WTC11 (cell line): ENCODE measurements at regions not wholly inside any gene's neighbourhood (a gene's known extent, or its start where the extent isn't known, plus 50 kb on each side); places are given as distances from the start of the nearest gene placed in this dataset.

ENCODE experiments used
- ATAC-seq: fragments of 200-7000 bp; cut with Tn5 transposase; 2 replicates; pipeline ENCODE4 v1.10.0; 2021; ENCODE audit warnings: mild to moderate bottlenecking, moderate library complexity
- CTCF ChIA-PET: fragments of 300-600 bp; sonication (Branson Sonifier 250); formaldehyde crosslinking; loops from one replicate; lab custom pipeline; 2021; ENCODE audit warnings: antibody characterized with exemption; lab: Charles Lee
- POLR2A ChIA-PET: fragments of 350-600 bp; sonication (Branson Sonifier 250); formaldehyde crosslinking; loops from one replicate; lab custom pipeline; 2021; ENCODE audit warnings: antibody characterized with exemption; lab: Charles Lee
- DNase-seq: peaks from one replicate; pipeline ENCODE4 v3.0.0; 2021; ENCODE audit warnings: low spot score
- H3K27ac Mint-ChIP-seq: 2 replicates; pipeline ENCODE4 v1.8.0; 2021; ENCODE audit warnings: mixed read lengths
- H3K27me3 Mint-ChIP-seq: 2 replicates; pipeline ENCODE4 v1.8.0; 2021; ENCODE audit warnings: low read depth, mild to moderate bottlenecking, moderate library complexity, mixed read lengths
- H3K36me3 Mint-ChIP-seq: 2 replicates; pipeline ENCODE4 v1.8.0; 2021; ENCODE audit warnings: mixed read lengths
- H3K4me1 Mint-ChIP-seq: 2 replicates; pipeline ENCODE4 v1.8.0; 2022; ENCODE audit warnings: mixed read lengths
- H3K4me3 Mint-ChIP-seq: 2 replicates; pipeline ENCODE4 v1.8.0; 2021; ENCODE audit warnings: mild to moderate bottlenecking, moderate library complexity, mixed read lengths
- H3K9me3 Mint-ChIP-seq: 2 replicates; pipeline ENCODE4 v1.8.0; 2021; ENCODE audit warnings: mixed read lengths
- CBFB ChIP-seq: sonication (generic); formaldehyde crosslinking; IDR thresholded peaks from 2 replicates; pipeline ENCODE4 v1.8.1; 2022; ENCODE audit warnings: mild to moderate bottlenecking, low read depth, missing genetic modification reagents
- CREB1 ChIP-seq: sonication (generic); formaldehyde crosslinking; IDR thresholded peaks from 2 replicates; pipeline ENCODE4 v1.8.0; 2023; ENCODE audit warnings: mild to moderate bottlenecking, missing genetic modification reagents
- EMX1 ChIP-seq: fragments of 250-450 bp; sonication (Bioruptor Pico); IDR thresholded peaks from 2 replicates; pipeline ENCODE4 v1.8.0; 2021; ENCODE audit warnings: mild to moderate bottlenecking
- ETV6 ChIP-seq: sonication (generic); formaldehyde crosslinking; IDR thresholded peaks from 2 replicates; pipeline ENCODE4 v1.8.1; 2022; ENCODE audit warnings: mild to moderate bottlenecking, missing genetic modification reagents
- FOXK1 ChIP-seq: sonication (generic); formaldehyde crosslinking; IDR thresholded peaks from 2 replicates; pipeline ENCODE4 v1.8.0; 2022; ENCODE audit warnings: mild to moderate bottlenecking, moderate library complexity, missing genetic modification reagents
- GABPB1 ChIP-seq: sonication (generic); formaldehyde crosslinking; IDR thresholded peaks from 2 replicates; pipeline ENCODE4 v1.8.1; 2023; ENCODE audit warnings: mild to moderate bottlenecking, missing genetic modification reagents
- GRHL2 ChIP-seq: fragments of 250-450 bp; sonication (Bioruptor Pico); IDR thresholded peaks from 2 replicates; pipeline ENCODE4 v1.8.0; 2022; ENCODE audit warnings: mild to moderate bottlenecking, moderate library complexity; ENCODE audit not compliant: insufficient replicate concordance, severe bottlenecking
- GTF2I ChIP-seq: fragments of 250-450 bp; sonication (Bioruptor Pico); conservative IDR thresholded peaks from 2 replicates; pipeline ENCODE4 v1.4.0; 2021; ENCODE audit warnings: mild to moderate bottlenecking
- HMGA2 ChIP-seq: fragments of 250-450 bp; sonication (Bioruptor Pico); IDR thresholded peaks from 2 replicates; pipeline ENCODE4 v1.4.0; 2021; ENCODE audit warnings: mild to moderate bottlenecking, moderate library complexity
- HMGXB4 ChIP-seq: sonication (generic); formaldehyde crosslinking; IDR thresholded peaks from 2 replicates; pipeline ENCODE4 v1.8.1; 2023; ENCODE audit warnings: mild to moderate bottlenecking, moderate library complexity, missing genetic modification reagents
- IRF2 ChIP-seq: sonication (generic); formaldehyde crosslinking; IDR thresholded peaks from 2 replicates; pipeline ENCODE4 v1.8.0; 2022; ENCODE audit warnings: low read depth, missing genetic modification reagents, borderline replicate concordance
- MAX ChIP-seq: sonication (generic); formaldehyde crosslinking; IDR thresholded peaks from 2 replicates; pipeline ENCODE4 v1.8.0; 2022; ENCODE audit warnings: mild to moderate bottlenecking, missing genetic modification reagents
- PRDM15 ChIP-seq: sonication (generic); formaldehyde crosslinking; IDR thresholded peaks from 2 replicates; pipeline ENCODE4 v1.8.0; 2022; ENCODE audit warnings: missing genetic modification reagents
- RELA ChIP-seq: sonication (generic); formaldehyde crosslinking; IDR thresholded peaks from 2 replicates; pipeline ENCODE4 v1.8.1; 2022; ENCODE audit warnings: missing genetic modification reagents, mild to moderate bottlenecking, borderline replicate concordance
- SMAD3 ChIP-seq: sonication (generic); formaldehyde crosslinking; IDR thresholded peaks from 2 replicates; pipeline ENCODE4 v1.8.0; 2022; ENCODE audit warnings: missing genetic modification reagents, mild to moderate bottlenecking, borderline replicate concordance
- SMAD4 ChIP-seq: sonication (generic); formaldehyde crosslinking; IDR thresholded peaks from 2 replicates; pipeline ENCODE4 v1.8.0; 2022; ENCODE audit warnings: mild to moderate bottlenecking, missing genetic modification reagents
- ZMAT4 ChIP-seq: fragments of 250-450 bp; sonication (Bioruptor Pico); IDR thresholded peaks from 2 replicates; pipeline ENCODE4 v1.9.0; 2021; ENCODE audit warnings: mild to moderate bottlenecking
- ZNF317 ChIP-seq: sonication (generic); formaldehyde crosslinking; IDR thresholded peaks from 2 replicates; pipeline ENCODE4 v1.8.1; 2023; ENCODE audit warnings: low read depth, mild to moderate bottlenecking, moderate library complexity, missing genetic modification reagents, borderline replicate concordance
- ZNF512 ChIP-seq: sonication (generic); formaldehyde crosslinking; IDR thresholded peaks from 2 replicates; pipeline ENCODE4 v1.8.1; 2022; ENCODE audit warnings: missing genetic modification reagents, borderline replicate concordance

GRCh38 chr2:52745144-52745543 lies 1022.5 kb upstream of the CHAC2 start:
- ChIA-PET POLR2A (no interaction called here), CTCF (no interaction called here)
- no peak for ATAC-seq
- DNase-seq: no peak
- TF ChIP-seq GTF2I (CRISPR knock-in tag): no peak
- no peak for TF ChIP-seq SMAD4
- no peak for TF ChIP-seq ZNF512 (CRISPR knock-in tag)
- no peak for TF ChIP-seq GRHL2 (CRISPR knock-in tag)
- TF ChIP-seq RELA (CRISPR knock-in tag): no peak
- TF ChIP-seq IRF2 (CRISPR knock-in tag): no peak
- Mint-ChIP-seq H3K27ac (no peak overlapping the region), H3K4me3 (no peak overlapping the region), H3K9me3 (peaks cover 44% of the 10 kb centered on the region), H3K36me3 (peaks cover 27% of the 10 kb centered on the region), H3K4me1 (no peaks in the 10 kb centered on the region), H3K27me3 (no peaks in the 10 kb centered on the region; the same call in 1 of the 2 replicates)

- DNase-seq (no peak), ATAC-seq (peak; percentile 95)
- H3K4me1 Mint-ChIP-seq: peaks cover 16% of the 10 kb centered on the region
- H3K27ac Mint-ChIP-seq: no peak overlapping the region
- POLR2A ChIA-PET: no interaction called here
- H3K9me3 Mint-ChIP-seq: peaks cover 12% of the 10 kb centered on the region
- no peaks in the 10 kb centered on the region for H3K36me3 Mint-ChIP-seq
- no peaks in the 10 kb centered on the region for H3K27me3 Mint-ChIP-seq
- no peak for TF ChIP-seq ZMAT4 (CRISPR knock-in tag)
- no peak for TF ChIP-seq MAX (CRISPR knock-in tag)
- no peak for TF ChIP-seq CBFB (CRISPR knock-in tag)
- no peak for TF ChIP-seq IRF2 (CRISPR knock-in tag)
- no peak for TF ChIP-seq GABPB1 (CRISPR knock-in tag)
- TF ChIP-seq HMGXB4 (CRISPR knock-in tag): no peak
- no peak for TF ChIP-seq HMGA2
- no peak for TF ChIP-seq ETV6 (CRISPR knock-in tag)
- TF ChIP-seq EMX1 (CRISPR knock-in tag): no peak
- TF ChIP-seq SMAD3 (CRISPR knock-in tag): no peak
- TF ChIP-seq ZNF317 (CRISPR knock-in tag): no peak
- no peak for TF ChIP-seq CREB1 (CRISPR knock-in tag)
- no peak for TF ChIP-seq PRDM15 (CRISPR knock-in tag)
- TF ChIP-seq FOXK1 (CRISPR knock-in tag): no peak
- CTCF ChIA-PET: no interaction called here
- no peak overlapping the region for H3K4me3 Mint-ChIP-seq
Measured at GRCh38 chr2:52732849-52733395, 1034.7 kb upstream of the CHAC2 start.
